ENCODE measurements at regions not wholly inside any gene's neighbourhood (a gene's known extent, or its start where the extent isn't known, plus 50 kb on each side); places are given as distances from the start of the nearest gene placed in this dataset.

- Histone ChIP-seq H3K4me1 (replicated peaks in 1 of 2; ENCODE audit: control insufficient read depth in 2 of 2, insufficient read depth in 2 of 2, low read length in 2 of 2) (no peaks in the 10 kb centered on the region), H3K9me1 (ENCODE audit: control insufficient read depth, insufficient read depth, low read length) (no peaks in the 10 kb centered on the region), H3K4me2 (ENCODE audit: insufficient read depth, low read length) (no peak overlapping the region), H3K79me2 (ENCODE audit: control insufficient read depth, insufficient read depth, low read length) (no peaks in the 10 kb centered on the region), H2AFZ (ENCODE audit: low read depth, low read length) (no peak overlapping the region), H3K9me3 (replicated peaks; ENCODE audit: control insufficient read depth, insufficient read depth, low read depth, low read length) (no peaks in the 10 kb centered on the region), H4K20me1 (replicated peaks; ENCODE audit: control insufficient read depth, insufficient read depth, low read length) (no peaks in the 10 kb centered on the region), H3K36me3 (ENCODE audit: control insufficient read depth, insufficient read depth, low read length) (no peaks in the 10 kb centered on the region), H3K27ac (ENCODE audit: extremely low read depth, low read depth, low read length) (no peak overlapping the region), H3K27me3 (ENCODE audit: control insufficient read depth in 2 of 2, insufficient read depth in 2 of 2, low read length in 2 of 2) (no peaks in the 10 kb centered on the region), H3K4me3 (no peak overlapping the region), H3K9ac (ENCODE audit: insufficient read depth in 1 of 2, low read depth in 2 of 2, low read length in 2 of 2) (no peak overlapping the region)
- no peak for DNase-seq (ENCODE audit: extremely low read depth in 1 of 4, low spot score in 3 of 4)
- in situ Hi-C loops (cut with MboI) (no loop called here), intact Hi-C loops (cut with micrococcal nuclease) (no loop called here)
- TF ChIP-seq SRSF3 (IDR thresholded peaks at IDR 0.05; ENCODE audit: insufficient read depth, low read length) (no peak), STAT5B (CRISPR knock-in tag; IDR thresholded peaks at IDR 0.05) (no peak), MLLT1 (IDR thresholded peaks at IDR 0.05) (no peak), ZNF282 (CRISPR knock-in tag; IDR thresholded peaks at IDR 0.05) (no peak)
- ChIA-PET CTCF (ENCODE audit: low intra/inter-chr PET ratio) (no interaction called here), POLR2A (no interaction called here)
- BruUV-seq (replicated peaks) = no TSS peak
- FAIRE-seq = no peak
- ATAC-seq = no peak
- 0% methylated on average over 3 of the region's 3 CpGs for WGBS (ENCODE audit: insufficient coverage, low coverage, missing lambda C conversion rate)
Measured at GRCh38 chr13:68185444-68186141, 955.5 kb upstream of the PCDH9 start.

GRCh38 chr13:68176475-68176874 lies 946.3 kb upstream of the PCDH9 start:
- 0% methylated on average over 2 of the region's 2 CpGs for WGBS (ENCODE audit: insufficient coverage, low coverage, missing lambda C conversion rate)
- no peak overlapping the region for H3K4me2 ChIP-seq (ENCODE audit: insufficient read depth, low read length)
- DNase-seq (ENCODE audit: extremely low read depth in 1 of 4, low spot score in 3 of 4) = no peak
- H3K9me1 ChIP-seq (ENCODE audit: control insufficient read depth, insufficient read depth, low read length) = no peaks in the 10 kb centered on the region
- ChIA-PET CTCF (ENCODE audit: low intra/inter-chr PET ratio) (no interaction called here), POLR2A (no interaction called here)
- H3K27ac ChIP-seq (ENCODE audit: extremely low read depth, low read depth, low read length) = no peak overlapping the region
- no peaks in the 10 kb centered on the region for H4K20me1 ChIP-seq (replicated peaks; ENCODE audit: control insufficient read depth, insufficient read depth, low read length)
- intact Hi-C loops (cut with micrococcal nuclease) (no loop called here), in situ Hi-C loops (cut with MboI) (no loop called here)
- H3K4me1 ChIP-seq (replicated peaks in 1 of 2; ENCODE audit: control insufficient read depth in 2 of 2, insufficient read depth in 2 of 2, low read length in 2 of 2) = no peaks in the 10 kb centered on the region
- TF ChIP-seq EGR1 (conservative IDR thresholded peaks at IDR 0.05) (no peak), SRSF1 (IDR thresholded peaks at IDR 0.05; ENCODE audit: low read depth, low read length) (no peak), POLR3A (IDR thresholded peaks at IDR 0.05; ENCODE audit: borderline replicate concordance, extremely low read depth, insufficient read depth, insufficient read length) (no peak), ZFX (CRISPR knock-in tag; IDR thresholded peaks at IDR 0.05) (no peak)
- no peak overlapping the region for H3K9ac ChIP-seq (ENCODE audit: insufficient read depth in 1 of 2, low read depth in 2 of 2, low read length in 2 of 2)
- H3K27me3 ChIP-seq (ENCODE audit: control insufficient read depth in 2 of 2, insufficient read depth in 2 of 2, low read length in 2 of 2) = no peaks in the 10 kb centered on the region
- no TSS peak for BruUV-seq (replicated peaks)
- no peak overlapping the region for H2AFZ ChIP-seq (ENCODE audit: low read depth, low read length)
- no peaks in the 10 kb centered on the region for H3K9me3 ChIP-seq (replicated peaks; ENCODE audit: control insufficient read depth, insufficient read depth, low read depth, low read length)
- H3K79me2 ChIP-seq (ENCODE audit: control insufficient read depth, insufficient read depth, low read length) = no peaks in the 10 kb centered on the region
- no peak for ATAC-seq
- H3K4me3 ChIP-seq = no peak overlapping the region
- H3K36me3 ChIP-seq (ENCODE audit: control insufficient read depth, insufficient read depth, low read length) = no peaks in the 10 kb centered on the region
- FAIRE-seq = no peak

Data from K562 (cell line).